Adrenal gland (tissue), 5 donors: ENCODE measurements at regions not wholly inside any gene's neighbourhood (a gene's known extent, or its start where the extent isn't known, plus 50 kb on each side); places are given as distances from the start of the nearest gene placed in this dataset.
"Not testable (repeated sequence)": the region's sequence is repeated elsewhere in the genome, so short reads cannot be mapped to it uniquely, and the experiment has no call there.

Experiments used
- CTCF ChIP-seq, 6 experiments: fragments of 450-650 bp in 4 of 6; fragments of 200-600 bp in 2 of 6; sonication (generic) in 1 of 6; IDR thresholded peaks; 1 replicate in 5 of 6; 2 replicates in 1 of 6; pipeline versions ENCODE4 v1.5.1 to v1.8.0; 2016 to 2021; ENCODE audit warnings: antibody characterized with exemption in 6 of 6, mild to moderate bottlenecking in 2 of 6, moderate library complexity in 1 of 6
- POLR2A ChIP-seq, 2 donors: fragments of 450-650 bp; IDR thresholded peaks; one replicate each; pipeline ENCODE4 v1.6.1; 2017; ENCODE audit warnings: antibody characterized with exemption in 2 of 2, mild to moderate bottlenecking in 2 of 2, moderate library complexity in 1 of 2
- donor health status: DM: no; HTN: no; CAD: no.

- not testable (repeated sequence) for TF ChIP-seq CTCF, POLR2A (IDR thresholded peaks at IDR 0.05)
Observed at GRCh38 chr18:14987377-14987776, 239.4 kb downstream of the ANKRD30B start.
